Endothelial cell of umbilical vein (primary cell): ENCODE measurements at regions not wholly inside any gene's neighbourhood (a gene's known extent, or its start where the extent isn't known, plus 50 kb on each side); places are given as distances from the start of the nearest gene placed in this dataset.

ENCODE experiments used
- BruUV-seq: library from RNA; stranded (reverse); fragments of 400-500 nt; replicated peaks from 2 replicates; lab custom pipeline; 2021; lab: Mats Ljungman, UMichigan
- CTCF ChIA-PET: fragments of 300-600, 350-600 bp; sonication (Branson Sonifier 250); formaldehyde crosslinking; loops from one replicate; lab custom pipeline; 2021; ENCODE audit warnings: antibody characterized with exemption, inconsistent platforms; lab: Charles Lee
- POLR2A ChIA-PET: fragments of 300-600, 350-600 bp; sonication (Branson Sonifier 250); formaldehyde crosslinking; loops from one replicate; lab custom pipeline; 2021; ENCODE audit warnings: antibody characterized with exemption, inconsistent platforms; lab: Charles Lee
- DNase-seq: peaks from one replicate; pipeline ENCODE4 v3.0.0-alpha.2; 2011; ENCODE audit warnings: low read depth, low spot score
- FAIRE-seq: peaks from 2 replicates; lab custom pipeline; 2011; peaks lifted over from hg19 to GRCh38; lab: Jason Lieb, UNC
- H2AFZ ChIP-seq: 2 replicates; pipeline ENCODE4 v1.6.0; 2012; ENCODE audit warnings: low read depth, low read length, control low read depth, inconsistent platforms
- H3K27ac ChIP-seq: 2 replicates; pipeline ENCODE4 v1.5.1; 2011; ENCODE audit warnings: low read depth, mild to moderate bottlenecking, control low read depth, low read length, moderate library complexity; ENCODE audit not compliant: insufficient read depth
- H3K27me3 ChIP-seq, 2 experiments: 2 replicates each; pipeline versions ENCODE4 v1.6.0 to v1.6.1; 2011; ENCODE audit warnings: low read length in 2 of 2, mixed read lengths in 1 of 2; ENCODE audit not compliant: control insufficient read depth in 2 of 2, insufficient read depth in 2 of 2
- H3K36me3 ChIP-seq, 2 experiments: 2 replicates in 1 of 2; 3 replicates in 1 of 2; pipeline ENCODE4 v1.5.1; 2011; ENCODE audit warnings: low read length in 2 of 2, mild to moderate bottlenecking in 1 of 2, moderate library complexity in 1 of 2; ENCODE audit not compliant: control insufficient read depth in 2 of 2, insufficient read depth in 2 of 2; ENCODE audit errors: extremely low read depth in 1 of 2
- H3K4me1 ChIP-seq: 3 replicates; pipeline ENCODE4 v1.5.1; 2011; ENCODE audit warnings: mild to moderate bottlenecking, low read length; ENCODE audit not compliant: control insufficient read depth, insufficient read depth; ENCODE audit errors: extremely low read depth
- H3K4me2 ChIP-seq: 2 replicates; pipeline ENCODE4 v1.6.1; 2011; ENCODE audit warnings: low read length, control low read depth, mixed read lengths; ENCODE audit not compliant: insufficient read depth
- H3K4me3 ChIP-seq, 3 experiments: fragments of 200-600 bp in 1 of 3; sonication (generic), shearing (Covaris generic) in 1 of 3; replicated peaks in 1 of 3; 2 replicates each; pipeline ENCODE4 v1.5.1; 2011 to 2016; ENCODE audit warnings: control low read depth in 3 of 3, low read length in 3 of 3, mild to moderate bottlenecking in 2 of 3, inconsistent platforms in 1 of 3, low read depth in 1 of 3, moderate library complexity in 1 of 3; ENCODE audit not compliant: insufficient read depth in 1 of 3
- H3K79me2 ChIP-seq: 2 replicates; pipeline ENCODE4 v1.6.0; 2012; ENCODE audit warnings: low read length, inconsistent platforms; ENCODE audit not compliant: control insufficient read depth, insufficient read depth
- H3K9ac ChIP-seq: replicated peaks from 2 replicates; pipeline ENCODE3; 2011; ENCODE audit warnings: low read length, control low read depth; ENCODE audit not compliant: insufficient read depth; ENCODE audit errors: extremely low read depth
- H3K9me1 ChIP-seq: replicated peaks from 3 replicates; pipeline ENCODE4 v1.6.0; 2011; ENCODE audit warnings: mild to moderate bottlenecking, low read length; ENCODE audit not compliant: control insufficient read depth, insufficient read depth; ENCODE audit errors: extremely low read depth
- H3K9me3 ChIP-seq: replicated peaks from 2 replicates; pipeline ENCODE4 v1.5.1; 2012; ENCODE audit warnings: low read length, inconsistent platforms; ENCODE audit not compliant: control insufficient read depth, insufficient read depth
- H4K20me1 ChIP-seq: replicated peaks from 2 replicates; pipeline ENCODE3; 2011; ENCODE audit warnings: mild to moderate bottlenecking, low read length; ENCODE audit not compliant: control insufficient read depth, insufficient read depth; ENCODE audit errors: extremely low read depth
- CTCF ChIP-seq, 2 donors: IDR thresholded peaks; 1 replicate in 1 of 2; 2 replicates in 1 of 2; pipeline ENCODE4 v1.5.1; 2011; ENCODE audit warnings: low read length in 2 of 2, mild to moderate bottlenecking in 2 of 2, moderate library complexity in 2 of 2, control low read depth in 1 of 2, inconsistent platforms in 1 of 2, low read depth in 1 of 2; ENCODE audit not compliant: insufficient read depth in 1 of 2; ENCODE audit errors: extremely low read depth in 1 of 2
- EZH2 ChIP-seq: IDR thresholded peaks from 2 replicates; pipeline ENCODE4 v1.6.1; 2012; ENCODE audit warnings: borderline replicate concordance, low read depth, mild to moderate bottlenecking, moderate library complexity, low read length, inconsistent platforms; ENCODE audit not compliant: severe bottlenecking
- FOS ChIP-seq: IDR thresholded peaks from 2 replicates; pipeline ENCODE4 v1.6.1; 2011; ENCODE audit warnings: mild to moderate bottlenecking, low read length, moderate library complexity, borderline replicate concordance; ENCODE audit not compliant: insufficient read depth
- GATA2 ChIP-seq: IDR thresholded peaks from 2 replicates; pipeline ENCODE4 v1.7.0; 2011; ENCODE audit warnings: low read depth, mild to moderate bottlenecking, moderate library complexity, mixed read lengths, low read length; ENCODE audit not compliant: insufficient read length, insufficient read depth
- JUN ChIP-seq: IDR thresholded peaks from 2 replicates; pipeline ENCODE4 v1.6.1; 2011; ENCODE audit warnings: borderline replicate concordance, low read depth; ENCODE audit not compliant: insufficient read length, insufficient read depth
- MAX ChIP-seq: IDR thresholded peaks from 2 replicates; pipeline ENCODE4 v1.6.1; 2011; ENCODE audit not compliant: insufficient read depth, insufficient read length
- MYC ChIP-seq: IDR thresholded peaks from one replicate; pipeline ENCODE4 v1.6.1; 2011; ENCODE audit warnings: mild to moderate bottlenecking, low read depth, low read length
- POLR2A ChIP-seq: IDR thresholded peaks from 2 replicates; pipeline ENCODE4 v1.6.1; 2012; ENCODE audit warnings: low read depth, mild to moderate bottlenecking, control low read depth, low read length
- POLR2AphosphoS5 ChIP-seq: IDR thresholded peaks from 2 replicates; pipeline ENCODE4 v1.6.1; 2012; ENCODE audit warnings: low read depth, mild to moderate bottlenecking, control low read depth, low read length, moderate library complexity; ENCODE audit not compliant: insufficient read depth
- dilution Hi-C: fragments of 300-500 bp; cut with MboI; formaldehyde crosslinking; loops from one replicate; pipeline ENCODE4 v1.15.0; 2019; ENCODE audit warnings: low sequenced_read_pairs; ENCODE audit not compliant: extremely low pct_ligation_motif_present
- intact Hi-C: fragments of 100-400 bp; cut with micrococcal nuclease; formaldehyde crosslinking; loops from one replicate; pipeline ENCODE4 v1.10.0; 2022

- Histone ChIP-seq H2AFZ (no peak overlapping the region), H3K4me1 (no peaks in the 10 kb centered on the region), H3K27me3 (peaks cover 5 to 11% of the 10 kb centered on the region in 2 experiments), H3K27ac (no peak overlapping the region), H3K79me2 (no peaks in the 10 kb centered on the region), H3K36me3 (no peaks in the 10 kb centered on the region), H3K9me3 (no peaks in the 10 kb centered on the region), H3K9ac (no peak overlapping the region), H3K4me3 (no peak overlapping the region), H3K9me1 (no peaks in the 10 kb centered on the region), H3K4me2 (no peak overlapping the region), H4K20me1 (no peaks in the 10 kb centered on the region)
- ChIA-PET CTCF (no interaction called here), POLR2A (no interaction called here)
- intact Hi-C loops (no loop called here), dilution Hi-C loops (no loop called here)
- TF ChIP-seq MAX, result no peak
- no peak for TF ChIP-seq MYC
- TF ChIP-seq FOS, result no peak
- TF ChIP-seq POLR2A, result no peak
- no peak for TF ChIP-seq POLR2AphosphoS5
- no peak for TF ChIP-seq CTCF (IDR thresholded peaks at IDR 0.05; ENCODE audit: extremely low read depth in 1 of 2, insufficient read depth in 1 of 2, low read depth in 1 of 2, low read length in 2 of 2)
- TF ChIP-seq GATA2, result no peak
- no peak for TF ChIP-seq JUN
- TF ChIP-seq EZH2, result no peak
- DNase-seq (no peak), FAIRE-seq (no peak)
- BruUV-seq, result no TSS peak
Observed at GRCh38 chr2:48066000-48066399, 159.7 kb upstream of the FBXO11 start.
